Nephron progenitor cell (in vitro differentiated cells): ENCODE measurements at regions not wholly inside any gene's neighbourhood (a gene's known extent, or its start where the extent isn't known, plus 50 kb on each side); places are given as distances from the start of the nearest gene placed in this dataset.
A peak's percentile ranks its signal among the peaks of the same experiment; 100 is the strongest.
"Not testable (repeated sequence)": the region's sequence is repeated elsewhere in the genome, so short reads cannot be mapped to it uniquely, and the experiment has no call there.

Experiments used
- DNase-seq: peaks from one replicate; pipeline ENCODE4 v3.0.0; 2021
- H3K27ac Mint-ChIP-seq: 2 replicates; pipeline ENCODE4 v1.8.0; 2021; ENCODE audit warnings: mild to moderate bottlenecking, moderate library complexity, mixed read lengths
- H3K27me3 Mint-ChIP-seq: 2 replicates; pipeline ENCODE4 v1.8.0; 2021; ENCODE audit warnings: mild to moderate bottlenecking, low read depth, mixed read lengths; ENCODE audit not compliant: poor library complexity
- H3K36me3 Mint-ChIP-seq: 2 replicates; pipeline ENCODE4 v1.8.0; 2021; ENCODE audit warnings: low read depth, mixed read lengths
- H3K4me1 Mint-ChIP-seq: 2 replicates; pipeline ENCODE4 v1.8.0; 2021; ENCODE audit warnings: mixed read lengths
- H3K4me3 Mint-ChIP-seq: 2 replicates; pipeline ENCODE4 v1.8.0; 2021; ENCODE audit warnings: mild to moderate bottlenecking, moderate library complexity, mixed read lengths
- H3K9me3 Mint-ChIP-seq: 2 replicates; pipeline ENCODE4 v1.8.0; 2021; ENCODE audit warnings: mild to moderate bottlenecking, moderate library complexity, mixed read lengths
- TF ChIP-seq, protein P1 (sequence below): fragments of 200-600 bp; sonication (generic); IDR thresholded peaks from 2 replicates; pipeline ENCODE4 v1.5.0; 2021; ENCODE audit warnings: antibody characterized with exemption

DNA sequence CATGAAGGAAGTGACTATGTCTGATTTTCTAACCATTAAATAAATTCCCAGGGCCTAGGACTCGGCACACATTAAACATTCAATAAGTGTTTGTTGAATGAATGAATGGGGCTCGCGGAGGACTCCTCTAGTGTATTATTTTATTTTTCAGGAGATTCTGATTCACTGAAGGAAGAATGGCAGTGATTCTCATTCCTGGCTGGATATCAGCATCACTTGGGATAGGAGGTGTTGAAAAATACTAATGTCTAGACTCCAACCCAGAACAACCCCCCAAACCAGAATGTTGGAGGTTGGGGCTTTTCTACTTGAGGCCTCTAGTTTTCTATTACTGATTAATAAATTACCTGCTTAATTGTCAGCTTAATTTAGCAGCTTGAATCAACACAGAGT lies 195.4 kb downstream of the BTBD3 start:
- H3K4me1 Mint-ChIP-seq, result peaks cover 9% of the 10 kb centered on the region
- DNase-seq, result no peak
- H3K4me3 Mint-ChIP-seq, result no peak overlapping the region
- no peaks in the 10 kb centered on the region for H3K36me3 Mint-ChIP-seq
- no peaks in the 10 kb centered on the region for H3K9me3 Mint-ChIP-seq
- TF ChIP-seq, protein P1, sequence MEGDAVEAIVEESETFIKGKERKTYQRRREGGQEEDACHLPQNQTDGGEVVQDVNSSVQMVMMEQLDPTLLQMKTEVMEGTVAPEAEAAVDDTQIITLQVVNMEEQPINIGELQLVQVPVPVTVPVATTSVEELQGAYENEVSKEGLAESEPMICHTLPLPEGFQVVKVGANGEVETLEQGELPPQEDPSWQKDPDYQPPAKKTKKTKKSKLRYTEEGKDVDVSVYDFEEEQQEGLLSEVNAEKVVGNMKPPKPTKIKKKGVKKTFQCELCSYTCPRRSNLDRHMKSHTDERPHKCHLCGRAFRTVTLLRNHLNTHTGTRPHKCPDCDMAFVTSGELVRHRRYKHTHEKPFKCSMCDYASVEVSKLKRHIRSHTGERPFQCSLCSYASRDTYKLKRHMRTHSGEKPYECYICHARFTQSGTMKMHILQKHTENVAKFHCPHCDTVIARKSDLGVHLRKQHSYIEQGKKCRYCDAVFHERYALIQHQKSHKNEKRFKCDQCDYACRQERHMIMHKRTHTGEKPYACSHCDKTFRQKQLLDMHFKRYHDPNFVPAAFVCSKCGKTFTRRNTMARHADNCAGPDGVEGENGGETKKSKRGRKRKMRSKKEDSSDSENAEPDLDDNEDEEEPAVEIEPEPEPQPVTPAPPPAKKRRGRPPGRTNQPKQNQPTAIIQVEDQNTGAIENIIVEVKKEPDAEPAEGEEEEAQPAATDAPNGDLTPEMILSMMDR, result no peak
- no peaks in the 10 kb centered on the region for H3K27me3 Mint-ChIP-seq
- H3K27ac Mint-ChIP-seq, result no peak overlapping the region

DNA sequence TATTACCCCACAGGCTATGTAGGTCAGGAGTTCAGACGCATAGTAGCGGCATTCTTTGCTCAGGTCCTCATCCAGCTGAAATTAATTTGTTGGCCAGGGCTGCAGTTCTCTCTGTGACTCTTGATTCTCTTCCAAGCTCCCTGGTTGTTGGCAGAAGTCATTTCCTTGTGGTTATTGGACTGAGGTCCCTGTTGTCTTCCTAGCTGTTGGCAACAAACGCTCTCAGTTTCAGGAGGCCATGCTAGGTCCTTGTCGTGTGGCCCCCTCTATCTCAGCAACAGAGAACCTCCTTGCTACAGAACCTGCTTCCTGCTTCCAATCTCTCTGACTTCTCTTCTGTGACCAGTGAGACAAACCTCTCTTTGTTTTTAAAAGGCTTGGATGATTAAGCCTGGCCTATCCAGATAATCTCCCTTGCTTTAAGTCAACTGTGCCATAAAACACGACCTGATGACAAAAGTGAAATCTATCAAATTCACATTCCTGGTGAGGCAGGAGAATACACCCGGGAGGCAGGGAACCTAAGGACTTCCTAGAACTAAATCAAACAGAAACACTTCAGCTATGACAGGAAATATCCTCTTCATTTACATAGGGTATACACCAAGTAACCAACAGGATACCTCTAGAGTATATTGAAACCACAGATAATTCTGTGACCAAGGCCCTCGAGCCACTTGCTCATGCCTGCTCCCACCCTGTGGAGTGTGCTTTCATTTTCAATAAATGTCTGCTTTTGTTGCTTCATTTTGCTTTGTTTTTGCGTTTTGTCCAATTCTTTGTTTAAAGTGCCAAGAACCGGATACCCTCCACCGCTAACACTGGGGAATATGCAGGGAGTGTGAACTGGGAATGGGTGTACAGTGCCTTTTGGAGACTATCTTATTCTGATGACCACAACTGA lies 196.0 kb downstream of the BTBD3 start:
- Mint-ChIP-seq H3K4me1 (peaks cover 9% of the 10 kb centered on the region), H3K4me3 (no peak overlapping the region), H3K27me3 (no peaks in the 10 kb centered on the region), H3K36me3 (no peaks in the 10 kb centered on the region), H3K27ac (no peak overlapping the region), H3K9me3 (no peaks in the 10 kb centered on the region)
- DNase-seq, result no peak
- TF ChIP-seq, protein P1, result no peak

DNA sequence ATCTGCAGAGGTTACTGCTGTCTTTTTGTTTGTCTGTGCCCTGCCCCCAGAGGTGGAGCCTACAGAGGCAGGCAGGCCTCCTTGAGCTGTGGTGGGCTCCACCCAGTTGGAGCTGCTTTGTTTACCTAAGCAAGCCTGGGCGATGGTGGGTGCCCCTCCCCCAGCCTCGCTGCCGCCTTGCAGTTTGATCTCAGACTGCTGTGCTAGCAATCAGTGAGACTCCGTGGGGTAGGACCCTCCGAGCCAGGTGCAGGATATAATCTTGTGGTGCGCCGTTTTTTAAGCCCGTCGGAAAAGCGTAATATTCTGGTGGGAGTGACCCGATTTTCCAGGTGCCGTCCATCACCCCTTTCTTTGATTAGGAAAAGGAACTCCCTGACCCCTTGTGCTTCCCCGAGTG lies 211.4 kb downstream of the BTBD3 start:
- Mint-ChIP-seq H3K9me3 (peaks cover 34% of the 10 kb centered on the region), H3K4me1 (peaks cover 12% of the 10 kb centered on the region)
- H3K27me3 Mint-ChIP-seq, H3K36me3 Mint-ChIP-seq, H3K4me3 Mint-ChIP-seq, H3K27ac Mint-ChIP-seq: not testable (repeated sequence)
- DNase-seq, result peak; percentile 9

DNA sequence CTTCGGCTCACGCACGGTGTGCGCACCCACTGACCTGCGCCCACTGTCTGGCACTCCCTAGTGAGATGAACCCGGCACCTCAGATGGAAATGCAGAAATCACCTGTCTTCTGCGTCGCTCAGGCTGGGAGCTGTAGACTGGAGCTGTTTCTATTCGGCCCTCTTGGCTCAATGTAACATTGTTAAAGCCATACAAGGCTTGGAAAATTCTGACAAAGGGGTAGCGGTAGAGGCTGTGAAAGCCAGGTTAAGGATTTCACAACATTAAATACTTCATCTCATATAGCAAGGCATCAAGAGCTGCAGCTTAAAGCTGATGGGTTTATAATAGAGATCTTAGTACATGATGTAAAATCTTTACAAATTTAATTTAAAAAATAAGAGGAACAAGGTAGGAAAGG lies 211.8 kb downstream of the BTBD3 start:
- H3K4me1 Mint-ChIP-seq, result peaks cover 12% of the 10 kb centered on the region
- DNase-seq, H3K36me3 Mint-ChIP-seq, H3K27ac Mint-ChIP-seq, H3K4me3 Mint-ChIP-seq, H3K27me3 Mint-ChIP-seq: not testable (repeated sequence)
- H3K9me3 Mint-ChIP-seq, result peaks cover 34% of the 10 kb centered on the region

DNA sequence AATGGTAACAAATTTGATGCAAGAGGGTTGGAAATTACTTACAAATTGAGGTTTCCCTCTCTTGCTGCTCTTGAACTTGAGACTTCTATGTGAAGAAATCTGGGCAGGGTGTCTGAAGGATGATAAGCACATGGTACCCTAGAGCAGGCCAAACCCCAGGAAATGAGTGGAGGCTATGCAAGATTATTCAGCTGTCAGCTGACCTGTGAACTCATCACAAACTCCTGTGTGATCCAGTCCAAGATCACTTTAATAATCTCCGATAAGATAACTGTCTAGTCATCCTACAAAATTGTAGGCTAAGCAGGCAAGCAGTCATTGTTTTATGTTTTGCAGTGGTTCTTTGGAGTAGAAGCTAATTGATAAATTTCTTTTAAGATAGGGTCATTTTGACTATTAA lies 213.1 kb downstream of the BTBD3 start:
- Mint-ChIP-seq H3K27ac (no peak overlapping the region), H3K27me3 (no peaks in the 10 kb centered on the region), H3K4me1 (peaks cover 12% of the 10 kb centered on the region), H3K4me3 (no peak overlapping the region), H3K36me3 (no peaks in the 10 kb centered on the region), H3K9me3 (peaks cover 30% of the 10 kb centered on the region)
- DNase-seq, result no peak
- TF ChIP-seq, protein P1, result no peak

DNA sequence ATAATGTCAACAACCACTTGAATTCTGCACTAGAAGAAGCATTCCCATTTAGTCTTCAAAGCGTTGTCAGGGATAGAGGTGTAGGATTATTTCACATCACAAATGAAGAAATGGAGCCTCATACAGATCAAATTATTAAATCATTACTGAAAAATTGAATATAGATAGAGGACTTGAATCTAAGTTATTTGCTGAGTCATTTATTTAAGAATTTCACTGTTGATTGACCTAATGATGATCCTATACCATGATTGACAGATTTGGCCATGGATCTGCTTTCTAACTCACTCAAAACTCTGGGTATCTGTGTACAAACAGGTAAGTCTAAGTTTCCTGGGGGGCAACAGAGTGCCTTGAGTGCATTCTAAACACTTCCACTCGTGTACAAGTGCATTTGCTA lies 215.9 kb downstream of the BTBD3 start:
- H3K27me3 Mint-ChIP-seq, result no peaks in the 10 kb centered on the region
- no peak overlapping the region for H3K4me3 Mint-ChIP-seq

DNA sequence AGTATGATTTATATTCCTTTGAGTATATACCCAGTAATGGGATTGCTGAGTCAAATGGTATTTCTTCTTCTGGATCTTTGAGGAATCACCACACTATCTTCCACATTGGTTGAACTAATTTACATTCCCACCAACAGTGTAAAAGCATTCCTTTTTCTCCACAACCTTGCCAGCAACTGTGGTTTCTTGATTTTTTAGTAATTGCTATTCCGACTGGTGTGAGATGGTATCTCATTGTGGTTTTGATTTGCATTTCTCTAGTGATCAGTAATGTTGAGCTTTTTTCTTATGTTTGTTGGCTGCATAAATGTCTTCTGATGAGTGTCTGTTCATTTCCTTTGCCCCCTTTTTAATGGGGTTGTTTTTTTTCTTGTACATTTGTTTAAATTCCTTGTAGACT lies 228.3 kb downstream of the BTBD3 start:
- H3K36me3 Mint-ChIP-seq, H3K4me1 Mint-ChIP-seq, H3K4me3 Mint-ChIP-seq, H3K27ac Mint-ChIP-seq, DNase-seq, H3K27me3 Mint-ChIP-seq: not testable (repeated sequence)
- H3K9me3 Mint-ChIP-seq, result peaks cover 12% of the 10 kb centered on the region

More for the DNA sequence above, 215.9 kb downstream of the BTBD3 start:
- Mint-ChIP-seq H3K9me3 (peaks cover 37% of the 10 kb centered on the region), H3K36me3 (peaks cover 8% of the 10 kb centered on the region), H3K27ac (no peak overlapping the region), H3K4me1 (peaks cover 12% of the 10 kb centered on the region)
- no peak for DNase-seq
- TF ChIP-seq, protein P1, result no peak
